Panc1 (cell line): ENCODE measurements at regions not wholly inside any gene's neighbourhood (a gene's known extent, or its start where the extent isn't known, plus 50 kb on each side); places are given as distances from the start of the nearest gene placed in this dataset.

ENCODE experiments used
- ATAC-seq: fragments of 200-7000 bp; cut with Tn5 transposase; 2 replicates; pipeline ENCODE4 v1.9.1; 2020; ENCODE audit warnings: mild to moderate bottlenecking, moderate library complexity
- BruUV-seq: library from RNA; stranded (reverse); fragments of 400-500 nt; replicated peaks from 2 replicates; lab custom pipeline; 2021; lab: Mats Ljungman, UMichigan
- CTCF ChIA-PET: fragments of 300-600 bp; sonication (Branson Sonifier 250); formaldehyde crosslinking; loops from one replicate; lab custom pipeline; 2022; ENCODE audit warnings: antibody characterized with exemption; lab: Charles Lee
- POLR2A ChIA-PET: fragments of 300-600 bp; sonication (Branson Sonifier 250); formaldehyde crosslinking; loops from one replicate; lab custom pipeline; 2022; ENCODE audit warnings: antibody characterized with exemption; lab: Charles Lee
- DNase-seq: peaks from one replicate; pipeline ENCODE4 v3.0.0-alpha.2; 2010; ENCODE audit warnings: low read depth, low spot score
- H3K27ac ChIP-seq: 2 replicates; pipeline ENCODE4 v1.5.1; 2011; ENCODE audit warnings: mild to moderate bottlenecking, low read length, inconsistent platforms
- H3K27me3 ChIP-seq: fragments of 200-500 bp; sonication (Bioruptor generic); 2 replicates; pipeline ENCODE4 v1.6.0; 2014; ENCODE audit warnings: low read length, inconsistent platforms; ENCODE audit not compliant: control insufficient read depth, insufficient read depth
- H3K36me3 ChIP-seq: fragments of 200-500 bp; sonication (Bioruptor generic); 2 replicates; pipeline ENCODE4 v1.5.1; 2014; ENCODE audit warnings: inconsistent platforms, mild to moderate bottlenecking, low read length, moderate library complexity; ENCODE audit not compliant: control insufficient read depth, insufficient read depth
- H3K4me1 ChIP-seq: 2 replicates; pipeline ENCODE4 v1.5.1; 2011; ENCODE audit warnings: inconsistent platforms, mild to moderate bottlenecking, low read length, moderate library complexity; ENCODE audit not compliant: control insufficient read depth, insufficient read depth
- H3K4me3 ChIP-seq, 2 experiments: 2 replicates each; pipeline ENCODE4 v1.5.1; 2011 to 2012; ENCODE audit warnings: low read depth in 2 of 2, low read length in 2 of 2, mild to moderate bottlenecking in 2 of 2, inconsistent platforms in 1 of 2, moderate library complexity in 1 of 2
- H3K9me3 ChIP-seq: fragments of 200-500 bp; sonication (Bioruptor generic); 2 replicates; pipeline ENCODE4 v1.5.1; 2014; ENCODE audit warnings: low read depth, mild to moderate bottlenecking, inconsistent platforms, low read length, moderate library complexity; ENCODE audit not compliant: control insufficient read depth, insufficient read depth
- POLR2AphosphoS5 ChIP-seq: IDR thresholded peaks from 2 replicates; pipeline ENCODE4 v1.6.1; 2012; ENCODE audit warnings: mild to moderate bottlenecking, low read depth, low read length, moderate library complexity
- SIN3A ChIP-seq: IDR thresholded peaks from 2 replicates; pipeline ENCODE4 v1.6.1; 2012; ENCODE audit warnings: low read depth, mild to moderate bottlenecking, low read length, moderate library complexity, borderline replicate concordance; ENCODE audit not compliant: insufficient read depth
- TCF7L2 ChIP-seq: IDR thresholded peaks from 2 replicates; pipeline ENCODE4 v1.6.1; 2011; ENCODE audit warnings: mild to moderate bottlenecking, low read depth, low read length, inconsistent platforms
- in situ Hi-C: cut with HindIII; loops from 2 replicates; pipeline ENCODE4 v1.10.0; 2016; ENCODE audit warnings: low sequenced_read_pairs, low pct_unique_long_range_greater_than_20kb
- intact Hi-C: fragments of 100-400 bp; cut with micrococcal nuclease; formaldehyde crosslinking; loops from one replicate; pipeline ENCODE4 v1.10.0; 2022; ENCODE audit not compliant: unreplicated experiment
- TF ChIP-seq, protein P1 (sequence below), 2 experiments: IDR thresholded peaks; 2 replicates each; pipeline ENCODE4 v1.6.1; 2011 to 2012; ENCODE audit warnings: low read depth in 2 of 2, control low read depth in 1 of 2, low read length in 1 of 2, mild to moderate bottlenecking in 1 of 2, moderate library complexity in 1 of 2; ENCODE audit not compliant: insufficient read depth in 1 of 2
- TF ChIP-seq, protein P2 (sequence below): fragments of 450-650 bp; IDR thresholded peaks from 2 replicates; pipeline ENCODE4 v1.5.1; 2017; ENCODE audit warnings: mild to moderate bottlenecking

DNA sequence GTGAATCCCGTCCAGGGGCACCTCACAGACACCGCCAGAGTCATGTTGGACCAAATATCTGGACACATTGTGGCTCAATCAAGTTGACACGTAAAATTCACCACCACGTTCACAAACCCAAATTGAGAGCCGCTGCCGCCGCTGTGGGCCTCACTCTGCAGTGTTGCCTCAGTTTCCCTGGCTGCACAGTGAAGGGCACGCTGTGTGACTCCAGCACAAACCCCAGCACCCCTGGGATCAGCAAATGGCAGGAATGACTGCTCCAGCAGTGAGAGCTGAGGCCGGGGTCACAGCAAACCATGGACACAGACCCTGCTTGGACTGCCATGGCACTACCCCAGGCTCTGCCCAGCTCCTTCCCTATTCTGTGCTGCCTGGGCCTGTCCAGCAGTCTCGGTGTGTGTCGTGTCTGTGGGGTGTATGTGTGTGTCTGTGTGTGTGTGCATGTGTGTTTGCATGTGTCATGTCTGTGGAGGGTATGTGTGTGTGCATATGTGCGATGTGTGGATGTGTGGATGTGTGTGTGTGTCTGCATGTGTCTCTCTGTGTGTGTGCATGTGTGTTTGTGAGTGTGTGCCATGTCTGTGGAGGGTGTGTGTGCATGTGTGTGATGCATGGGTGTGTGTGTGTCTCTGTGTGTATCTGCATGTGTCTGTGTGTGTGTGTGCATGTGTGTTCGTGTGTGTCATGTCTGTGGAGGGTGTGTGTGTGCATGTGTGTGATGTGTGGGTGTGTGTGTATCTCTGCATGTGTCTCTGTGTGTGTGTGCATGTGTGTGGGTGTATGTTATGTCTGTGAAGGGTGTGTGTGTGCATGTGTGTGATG, 52.2 kb upstream of the ADRA2C start:
- Histone ChIP-seq H3K4me3 (no peak overlapping the region), H3K36me3 (no peaks in the 10 kb centered on the region), H3K4me1 (no peaks in the 10 kb centered on the region), H3K9me3 (no peaks in the 10 kb centered on the region), H3K27me3 (no peaks in the 10 kb centered on the region), H3K27ac (no peak overlapping the region)
- no peak for TF ChIP-seq POLR2AphosphoS5
- TF ChIP-seq, protein P1, sequence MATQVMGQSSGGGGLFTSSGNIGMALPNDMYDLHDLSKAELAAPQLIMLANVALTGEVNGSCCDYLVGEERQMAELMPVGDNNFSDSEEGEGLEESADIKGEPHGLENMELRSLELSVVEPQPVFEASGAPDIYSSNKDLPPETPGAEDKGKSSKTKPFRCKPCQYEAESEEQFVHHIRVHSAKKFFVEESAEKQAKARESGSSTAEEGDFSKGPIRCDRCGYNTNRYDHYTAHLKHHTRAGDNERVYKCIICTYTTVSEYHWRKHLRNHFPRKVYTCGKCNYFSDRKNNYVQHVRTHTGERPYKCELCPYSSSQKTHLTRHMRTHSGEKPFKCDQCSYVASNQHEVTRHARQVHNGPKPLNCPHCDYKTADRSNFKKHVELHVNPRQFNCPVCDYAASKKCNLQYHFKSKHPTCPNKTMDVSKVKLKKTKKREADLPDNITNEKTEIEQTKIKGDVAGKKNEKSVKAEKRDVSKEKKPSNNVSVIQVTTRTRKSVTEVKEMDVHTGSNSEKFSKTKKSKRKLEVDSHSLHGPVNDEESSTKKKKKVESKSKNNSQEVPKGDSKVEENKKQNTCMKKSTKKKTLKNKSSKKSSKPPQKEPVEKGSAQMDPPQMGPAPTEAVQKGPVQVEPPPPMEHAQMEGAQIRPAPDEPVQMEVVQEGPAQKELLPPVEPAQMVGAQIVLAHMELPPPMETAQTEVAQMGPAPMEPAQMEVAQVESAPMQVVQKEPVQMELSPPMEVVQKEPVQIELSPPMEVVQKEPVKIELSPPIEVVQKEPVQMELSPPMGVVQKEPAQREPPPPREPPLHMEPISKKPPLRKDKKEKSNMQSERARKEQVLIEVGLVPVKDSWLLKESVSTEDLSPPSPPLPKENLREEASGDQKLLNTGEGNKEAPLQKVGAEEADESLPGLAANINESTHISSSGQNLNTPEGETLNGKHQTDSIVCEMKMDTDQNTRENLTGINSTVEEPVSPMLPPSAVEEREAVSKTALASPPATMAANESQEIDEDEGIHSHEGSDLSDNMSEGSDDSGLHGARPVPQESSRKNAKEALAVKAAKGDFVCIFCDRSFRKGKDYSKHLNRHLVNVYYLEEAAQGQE (IDR thresholded peaks at IDR 0.05; ENCODE audit: insufficient read depth in 1 of 2, low read depth in 2 of 2, low read length in 1 of 2): no peak
- no peak for TF ChIP-seq SIN3A
- TF ChIP-seq, protein P2, sequence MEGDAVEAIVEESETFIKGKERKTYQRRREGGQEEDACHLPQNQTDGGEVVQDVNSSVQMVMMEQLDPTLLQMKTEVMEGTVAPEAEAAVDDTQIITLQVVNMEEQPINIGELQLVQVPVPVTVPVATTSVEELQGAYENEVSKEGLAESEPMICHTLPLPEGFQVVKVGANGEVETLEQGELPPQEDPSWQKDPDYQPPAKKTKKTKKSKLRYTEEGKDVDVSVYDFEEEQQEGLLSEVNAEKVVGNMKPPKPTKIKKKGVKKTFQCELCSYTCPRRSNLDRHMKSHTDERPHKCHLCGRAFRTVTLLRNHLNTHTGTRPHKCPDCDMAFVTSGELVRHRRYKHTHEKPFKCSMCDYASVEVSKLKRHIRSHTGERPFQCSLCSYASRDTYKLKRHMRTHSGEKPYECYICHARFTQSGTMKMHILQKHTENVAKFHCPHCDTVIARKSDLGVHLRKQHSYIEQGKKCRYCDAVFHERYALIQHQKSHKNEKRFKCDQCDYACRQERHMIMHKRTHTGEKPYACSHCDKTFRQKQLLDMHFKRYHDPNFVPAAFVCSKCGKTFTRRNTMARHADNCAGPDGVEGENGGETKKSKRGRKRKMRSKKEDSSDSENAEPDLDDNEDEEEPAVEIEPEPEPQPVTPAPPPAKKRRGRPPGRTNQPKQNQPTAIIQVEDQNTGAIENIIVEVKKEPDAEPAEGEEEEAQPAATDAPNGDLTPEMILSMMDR: no peak
- TF ChIP-seq TCF7L2: no peak
- intact Hi-C loops (no loop called here), in situ Hi-C loops (no loop called here)
- DNase-seq: no peak
- CTCF ChIA-PET: no interaction called here
- ATAC-seq: no peak
- BruUV-seq: no TSS peak
- POLR2A ChIA-PET: no interaction called here

DNA sequence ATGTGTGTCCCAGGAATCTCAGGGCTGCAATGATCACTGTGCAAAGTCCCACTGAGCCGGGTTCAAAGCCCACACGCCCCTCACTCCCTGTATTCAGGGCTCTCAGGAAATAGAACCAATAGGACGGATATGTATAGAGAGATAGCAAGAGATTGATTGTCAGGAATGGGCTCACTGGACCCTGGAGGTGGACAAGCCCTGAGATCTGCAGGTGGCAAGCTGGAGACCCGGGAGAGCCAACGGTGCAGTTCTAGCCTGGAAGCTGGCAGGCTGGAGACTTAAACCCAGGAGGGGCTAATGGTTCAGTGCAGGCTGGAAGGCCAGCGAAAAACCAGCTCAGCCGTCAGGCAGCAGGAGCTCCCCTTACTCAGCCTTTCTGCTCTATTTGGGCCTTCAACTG, 52.8 kb upstream of the ADRA2C start:
- in situ Hi-C loops: no loop called here
- H3K9me3 ChIP-seq: no peaks in the 10 kb centered on the region
- TF ChIP-seq TCF7L2 (no peak), POLR2AphosphoS5 (no peak), SIN3A (no peak)
- TF ChIP-seq, protein P1 (IDR thresholded peaks at IDR 0.05; ENCODE audit: insufficient read depth in 1 of 2, low read depth in 2 of 2, low read length in 1 of 2): no peak
- TF ChIP-seq, protein P2: no peak
- H3K27me3 ChIP-seq: no peaks in the 10 kb centered on the region
- H3K27ac ChIP-seq: no peak overlapping the region
- DNase-seq (no peak), ATAC-seq (no peak)
- BruUV-seq: no TSS peak
- CTCF ChIA-PET: no interaction called here
- H3K4me3 ChIP-seq: no peak overlapping the region
- POLR2A ChIA-PET: no interaction called here
- intact Hi-C loops: no loop called here
- H3K4me1 ChIP-seq: no peaks in the 10 kb centered on the region
- no peaks in the 10 kb centered on the region for H3K36me3 ChIP-seq
